ENCODE measurements at regions not wholly inside any gene's neighbourhood (a gene's known extent, or its start where the extent isn't known, plus 50 kb on each side); places are given as distances from the start of the nearest gene placed in this dataset.

- DNase-seq (ENCODE audit: low spot score) = no peak
Observed at GRCh38 chr3:124410471-124410870, 319.8 kb upstream of the UMPS start.

- no peak for DNase-seq (ENCODE audit: low spot score)
Observed at GRCh38 chr3:124411728-124412127, 318.5 kb upstream of the UMPS start.

GRCh38 chr3:124412644-124413043 is 317.6 kb upstream of the UMPS start:
- DNase-seq (ENCODE audit: low spot score) = no peak

GRCh38 chr3:124413393-124413792 is 316.9 kb upstream of the UMPS start:
- DNase-seq (ENCODE audit: low spot score) = no peak

- peak; percentile 9 for DNase-seq (ENCODE audit: low spot score)
Observed at GRCh38 chr3:124413989-124414598, 316.2 kb upstream of the UMPS start.

- DNase-seq (ENCODE audit: low spot score) = no peak
Observed at GRCh38 chr3:124415446-124415960, 314.7 kb upstream of the UMPS start.

GRCh38 chr3:124419303-124419702 is 310.9 kb upstream of the UMPS start:
- DNase-seq (ENCODE audit: low spot score) = no peak

- no peak for DNase-seq (ENCODE audit: low spot score)
Observed at GRCh38 chr3:124420392-124420791, 309.9 kb upstream of the UMPS start.

- no peak for DNase-seq (ENCODE audit: low spot score)
Observed at GRCh38 chr3:124422805-124423204, 307.4 kb upstream of the UMPS start.

GRCh38 chr3:124424396-124424795 is 305.9 kb upstream of the UMPS start:
- no peak for DNase-seq (ENCODE audit: low spot score)

GRCh38 chr3:124425972-124426371 is 304.3 kb upstream of the UMPS start:
- DNase-seq (ENCODE audit: low spot score) = no peak

GRCh38 chr3:124428372-124429128 is 301.7 kb upstream of the UMPS start:
- no peak for DNase-seq (ENCODE audit: low spot score)

GRCh38 chr3:124429129-124429815 is 301.0 kb upstream of the UMPS start:
- no peak for DNase-seq (ENCODE audit: low spot score)

- no peak for DNase-seq (ENCODE audit: low spot score)
Observed at GRCh38 chr3:124431331-124431994, 298.8 kb upstream of the UMPS start.

- DNase-seq (ENCODE audit: low spot score) = no peak
Observed at GRCh38 chr3:124434176-124434575, 296.1 kb upstream of the UMPS start.

GRCh38 chr3:124435467-124435866 is 294.8 kb upstream of the UMPS start:
- no peak for DNase-seq (ENCODE audit: low spot score)

GRCh38 chr3:124438813-124439212 is 291.4 kb upstream of the UMPS start:
- DNase-seq (ENCODE audit: low spot score) = no peak

- DNase-seq (ENCODE audit: low spot score) = no peak
Observed at GRCh38 chr3:124439603-124440002, 290.6 kb upstream of the UMPS start.

GRCh38 chr3:124441766-124442165 is 288.5 kb upstream of the UMPS start:
- no peak for DNase-seq (ENCODE audit: low spot score)

- no peak for DNase-seq (ENCODE audit: low spot score)
Observed at GRCh38 chr3:124442463-124442862, 287.8 kb upstream of the UMPS start.

GRCh38 chr3:124443446-124443845 is 286.8 kb upstream of the UMPS start:
- no peak for DNase-seq (ENCODE audit: low spot score)

GRCh38 chr3:124444075-124444474 is 286.2 kb upstream of the UMPS start:
- no peak for DNase-seq (ENCODE audit: low spot score)

Data from globus pallidus (tissue), 1 donor.